ENCODE measurements at regions not wholly inside any gene's neighbourhood (a gene's known extent, or its start where the extent isn't known, plus 50 kb on each side); places are given as distances from the start of the nearest gene placed in this dataset.
"Not testable (repeated sequence)": the region's sequence is repeated elsewhere in the genome, so short reads cannot be mapped to it uniquely, and the experiment has no call there.

DNA sequence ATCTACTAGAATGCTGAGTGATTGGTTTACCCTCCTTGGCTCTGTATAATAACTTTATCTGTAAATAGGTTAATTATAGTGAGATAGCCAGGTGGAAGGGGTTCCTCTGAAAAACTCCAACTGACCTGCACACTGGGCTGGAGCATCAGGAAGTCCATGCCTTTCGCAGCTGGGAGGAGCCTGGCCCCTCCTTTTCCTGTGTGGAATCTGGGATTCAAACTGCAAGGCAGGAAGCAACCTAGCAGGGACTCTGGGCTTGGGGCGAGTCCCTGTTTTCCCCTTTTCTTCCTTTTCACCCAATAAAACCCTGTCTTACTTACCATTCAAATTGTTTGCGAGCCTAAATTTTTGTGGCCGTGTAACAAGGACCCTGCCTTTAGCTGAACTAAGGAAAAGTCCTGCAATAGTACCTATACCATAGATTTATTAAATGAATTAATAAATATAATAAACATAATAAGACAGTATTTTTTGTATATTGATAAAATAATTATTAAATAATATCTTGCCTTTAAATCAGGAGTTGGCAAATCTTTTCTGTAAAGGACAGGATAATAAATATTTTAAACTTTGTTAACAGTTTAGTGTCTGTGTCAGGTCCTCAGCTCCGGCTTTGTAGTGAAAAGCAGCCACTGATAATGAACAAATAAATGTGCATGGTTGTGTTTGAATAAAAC lies 406.2 kb upstream of the MMS22L start:
- no peak for DNase-seq

DNA sequence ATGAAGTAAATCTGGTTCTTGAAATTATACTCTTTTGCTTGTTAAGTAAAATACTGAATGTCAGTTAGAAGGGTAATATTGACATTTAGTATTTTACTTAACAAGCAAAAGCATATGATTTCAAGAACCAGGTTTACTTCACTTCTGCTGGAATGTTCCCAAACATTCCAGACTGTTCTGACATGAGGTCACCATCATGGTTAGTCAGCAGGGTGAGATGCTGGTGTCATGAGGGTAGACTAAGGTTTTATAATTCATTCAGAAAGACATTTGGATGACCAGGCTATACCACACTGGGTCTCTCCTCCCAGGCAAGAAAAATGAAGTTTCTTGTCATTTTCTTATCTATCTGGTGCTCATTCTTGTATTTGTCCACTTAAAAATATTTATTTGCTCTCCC lies 414.4 kb upstream of the MMS22L start:
- DNase-seq = no peak

DNA sequence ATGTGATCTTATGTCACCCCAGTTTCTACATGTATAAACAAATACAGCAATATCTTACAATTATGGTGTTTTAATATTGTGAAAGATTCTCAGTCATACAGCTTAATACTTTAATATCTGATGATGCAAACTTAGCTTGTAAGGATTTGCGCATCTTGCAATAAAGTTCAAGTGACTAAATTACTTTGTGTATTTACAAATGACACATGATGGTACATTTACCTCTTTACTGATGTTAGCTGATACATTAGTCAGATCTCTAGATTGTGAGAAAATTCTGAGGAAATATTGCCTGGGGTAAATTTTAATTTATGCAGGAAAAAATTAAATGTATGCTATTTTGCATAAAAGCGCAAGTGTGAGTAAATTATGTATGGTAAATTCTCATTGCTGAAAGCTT lies 418.8 kb upstream of the MMS22L start:
- DNase-seq = no peak

DNA sequence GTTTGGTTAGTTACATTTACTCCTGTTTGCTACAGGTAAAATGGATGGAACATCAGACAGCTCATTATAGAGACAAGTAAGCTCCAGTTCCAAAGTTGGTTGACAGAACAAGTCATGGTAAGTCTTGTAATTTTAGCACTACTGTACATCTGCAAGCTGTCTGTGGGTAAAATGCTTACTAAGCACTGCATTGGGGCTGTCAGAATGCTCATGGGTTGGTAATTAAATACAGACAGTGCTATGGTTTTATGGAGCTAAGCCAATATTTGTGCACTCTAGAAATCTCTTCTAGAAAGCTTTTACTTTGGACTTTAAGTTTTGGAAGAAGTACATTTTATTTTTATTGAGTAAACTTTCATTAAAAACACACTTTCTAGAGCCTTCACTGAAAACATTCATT lies 419.2 kb upstream of the MMS22L start:
- no peak for DNase-seq

DNA sequence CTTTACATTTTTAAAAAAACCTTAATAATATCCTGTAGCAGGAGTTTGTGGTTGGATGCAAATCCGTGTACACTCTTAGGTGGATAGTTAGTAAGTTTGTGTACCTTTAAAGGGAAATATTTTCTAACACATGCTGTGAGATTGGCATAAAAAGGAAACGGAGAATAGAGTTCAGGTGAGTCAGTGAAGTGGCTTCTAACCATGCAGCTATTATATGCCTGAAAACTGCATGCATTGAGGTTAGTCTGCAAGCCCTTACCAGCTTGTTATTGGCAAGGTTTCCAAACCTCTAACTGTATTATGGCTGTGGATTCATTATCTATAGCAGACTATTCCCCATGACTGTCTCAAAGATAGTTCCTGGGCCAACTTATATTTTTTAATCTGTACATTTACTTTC lies 420.6 kb upstream of the MMS22L start:
- DNase-seq = no peak

DNA sequence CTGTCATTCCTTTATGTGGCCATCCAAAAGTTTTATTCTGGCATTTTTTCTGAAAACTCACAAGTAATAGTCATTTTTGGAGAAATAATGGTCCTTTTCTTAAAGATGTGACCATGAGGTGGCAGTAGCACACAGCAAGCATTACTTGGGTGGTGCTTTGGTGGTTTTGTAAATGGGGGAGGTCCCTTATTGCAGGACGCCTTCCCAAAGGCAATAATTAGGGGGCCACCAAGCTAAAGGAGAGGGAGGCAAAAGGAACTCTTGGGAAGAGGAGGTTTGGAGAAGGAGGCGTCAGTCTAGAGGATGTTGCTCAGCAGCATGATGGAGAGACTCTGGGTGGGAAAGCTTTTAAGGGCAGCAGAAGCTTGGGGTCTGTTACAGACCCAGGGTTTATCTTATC lies 422.6 kb upstream of the MMS22L start:
- DNase-seq = no peak

DNA sequence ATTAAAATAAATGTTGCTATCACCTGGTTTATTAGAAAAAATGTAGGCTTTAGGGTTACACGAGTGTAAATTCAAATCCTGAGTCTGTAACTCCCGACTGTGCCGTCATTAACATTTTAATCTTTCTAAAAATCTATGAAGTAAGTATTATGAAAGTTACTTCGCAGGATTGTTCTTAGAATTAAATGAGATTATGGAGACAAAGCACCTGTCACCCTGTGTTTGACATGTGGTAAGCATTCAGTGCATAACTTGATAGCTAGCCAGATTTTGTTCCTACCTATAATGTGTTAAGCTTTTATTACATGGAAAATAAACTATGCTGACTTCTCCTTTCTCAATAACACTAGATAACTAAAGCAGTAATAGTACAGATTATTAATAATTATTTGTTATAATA lies 429.7 kb upstream of the MMS22L start:
- no peak for DNase-seq

DNA sequence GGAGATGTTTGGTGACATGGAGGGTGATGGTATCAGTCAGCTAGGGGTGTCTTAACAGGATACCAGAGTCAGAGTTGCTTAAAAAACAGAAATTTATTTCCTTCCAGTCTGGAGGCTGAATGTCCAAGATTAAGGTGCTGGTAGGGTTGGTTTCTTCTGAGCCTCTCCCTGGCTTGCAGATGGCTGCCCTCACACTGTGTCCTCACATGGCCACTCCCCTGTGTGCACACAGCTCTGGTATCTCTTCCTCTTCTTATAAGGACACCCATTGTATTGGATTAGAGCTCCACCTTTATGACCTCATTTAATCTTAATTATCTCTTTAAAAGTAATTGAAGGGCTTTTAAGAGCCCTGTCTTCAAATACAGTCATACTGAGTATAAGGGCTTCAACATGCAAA lies 431.8 kb upstream of the MMS22L start:
- no peak for DNase-seq

DNA sequence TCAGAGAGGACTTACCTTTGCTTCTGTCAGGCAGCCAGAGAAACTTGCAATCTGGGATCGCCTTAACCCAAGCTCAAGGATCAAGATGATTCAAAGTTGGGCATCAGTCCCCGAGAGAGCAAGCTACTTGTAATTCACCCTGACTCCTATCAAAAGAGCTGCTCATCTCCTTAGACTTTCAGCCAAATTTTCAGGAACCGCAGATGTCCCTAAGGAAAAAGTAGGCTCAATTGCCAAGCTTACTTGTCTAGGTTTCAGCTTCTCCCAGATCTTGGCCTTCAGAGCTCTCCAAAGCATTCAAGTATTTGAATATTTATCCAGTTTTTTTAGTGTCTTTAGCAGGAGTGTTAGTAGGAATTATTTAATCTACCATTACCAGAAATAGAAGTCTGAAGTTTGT lies 434.1 kb upstream of the MMS22L start:
- DNase-seq = no peak

DNA sequence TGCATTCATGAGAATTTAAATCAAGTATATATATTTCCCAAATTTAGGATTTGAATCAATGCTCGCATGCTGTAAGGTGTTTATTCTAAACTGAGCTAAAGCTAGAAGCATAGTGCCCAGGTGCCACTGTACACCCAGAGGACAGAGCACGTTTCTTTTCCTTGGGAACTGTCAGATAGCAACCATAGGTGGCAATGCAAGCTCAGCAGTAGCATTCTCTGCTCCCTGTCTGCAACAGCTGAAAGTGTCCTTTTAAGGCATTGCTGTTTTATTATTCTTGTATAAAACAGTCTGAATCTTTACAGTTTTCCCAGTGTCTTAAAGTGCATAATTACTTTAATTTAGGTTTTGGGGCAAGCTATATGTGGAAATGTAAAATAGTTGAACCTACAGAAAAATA lies 443.4 kb upstream of the MMS22L start:
- DNase-seq = no peak

DNA sequence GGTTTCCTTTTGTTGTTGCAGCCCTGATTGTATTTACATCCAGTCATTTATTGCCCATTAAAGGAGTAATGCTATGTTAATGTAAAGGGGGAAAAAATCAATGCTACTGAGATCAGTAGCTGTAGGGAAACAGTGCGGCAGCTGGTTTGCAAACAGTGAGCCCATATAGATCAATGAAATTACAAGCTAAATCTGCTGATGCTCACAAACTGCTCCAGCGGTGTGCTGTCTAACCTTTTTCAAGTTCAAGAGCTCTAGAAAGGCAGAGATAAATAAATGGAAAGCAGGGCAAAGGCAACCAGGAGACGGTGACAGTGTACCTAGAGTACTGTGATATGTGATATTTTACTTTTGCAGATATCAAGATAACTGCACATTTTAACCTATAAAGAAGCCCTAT lies 449.0 kb upstream of the MMS22L start:
- no peak for DNase-seq

DNA sequence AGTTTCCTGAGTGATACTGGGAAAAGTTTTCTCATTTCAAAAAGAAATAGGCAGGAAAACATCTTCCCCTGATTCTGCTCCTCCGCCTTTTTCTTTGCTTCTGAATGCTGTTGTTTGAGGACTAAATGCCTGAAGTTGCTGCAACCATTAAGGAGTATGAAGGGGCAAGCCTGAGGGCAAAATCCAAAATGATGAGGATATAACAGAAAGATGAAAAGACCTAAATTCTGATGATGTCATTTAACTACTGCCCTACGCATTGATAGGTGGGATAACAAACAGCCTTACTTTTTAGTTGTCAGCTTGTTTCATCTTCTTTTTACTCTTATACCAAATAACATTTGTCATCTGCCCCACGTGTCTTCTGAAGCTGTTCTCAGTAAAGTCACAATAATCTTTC lies 474.6 kb upstream of the MMS22L start:
- no peak for DNase-seq

DNA sequence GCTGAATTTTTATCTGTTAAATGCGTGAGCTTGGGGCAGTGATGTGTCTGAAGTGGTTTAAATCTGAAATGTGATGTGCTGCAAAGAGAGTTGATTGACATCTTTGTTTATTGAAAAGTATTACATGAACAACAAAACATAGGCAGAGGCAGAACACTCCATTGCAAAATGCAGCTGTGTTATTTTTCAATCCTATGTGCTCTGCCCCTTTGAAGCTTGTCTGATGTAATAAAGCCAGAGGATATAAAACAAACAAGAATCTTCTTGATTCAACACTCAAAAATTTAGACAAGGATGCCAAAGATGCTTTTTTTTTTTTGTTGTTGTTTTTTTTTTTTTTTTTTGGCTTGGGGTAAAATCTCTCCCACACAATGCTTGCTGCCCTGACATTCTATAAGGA lies 482.4 kb upstream of the MMS22L start:
- DNase-seq = no peak

DNA sequence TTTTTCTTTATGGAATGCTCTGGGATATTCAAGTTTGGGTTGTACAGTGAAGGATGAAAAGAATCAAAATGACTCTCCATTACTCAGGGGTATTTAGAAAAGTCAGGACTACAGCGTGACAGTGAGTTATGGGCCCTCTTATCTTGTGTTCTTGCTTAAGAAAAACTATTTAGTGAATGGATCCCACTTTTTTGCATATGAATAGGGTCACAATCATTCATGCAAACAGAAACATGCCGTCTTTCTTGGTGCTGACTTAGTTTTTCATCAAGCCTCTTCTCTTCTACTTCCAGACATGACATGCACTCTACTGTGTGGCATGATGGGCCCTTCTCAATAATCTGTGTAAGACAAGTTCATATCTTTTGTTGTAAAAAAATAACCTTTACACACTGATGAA lies 488.4 kb upstream of the MMS22L start:
- no peak for DNase-seq

DNA sequence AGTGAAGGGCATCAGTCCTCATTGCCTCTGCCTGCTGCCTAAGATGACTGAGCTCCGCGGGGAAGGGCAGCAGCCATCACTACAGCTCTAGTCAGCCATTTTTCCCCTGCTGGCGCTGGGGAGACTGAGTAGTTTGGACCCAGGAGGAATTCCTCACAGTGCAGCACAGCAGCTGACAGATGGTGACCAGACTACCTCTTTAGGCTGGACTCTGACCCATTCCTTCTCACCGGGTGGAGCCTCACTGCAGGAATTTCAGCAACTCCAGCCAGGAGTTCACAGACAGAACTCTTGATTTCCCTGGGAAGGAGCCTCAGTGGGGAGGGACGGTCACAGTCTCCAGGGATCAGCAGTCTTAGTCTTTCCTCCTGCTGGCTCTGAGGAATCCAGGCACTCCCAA lies 492.0 kb upstream of the MMS22L start:
- no peak for DNase-seq

DNA sequence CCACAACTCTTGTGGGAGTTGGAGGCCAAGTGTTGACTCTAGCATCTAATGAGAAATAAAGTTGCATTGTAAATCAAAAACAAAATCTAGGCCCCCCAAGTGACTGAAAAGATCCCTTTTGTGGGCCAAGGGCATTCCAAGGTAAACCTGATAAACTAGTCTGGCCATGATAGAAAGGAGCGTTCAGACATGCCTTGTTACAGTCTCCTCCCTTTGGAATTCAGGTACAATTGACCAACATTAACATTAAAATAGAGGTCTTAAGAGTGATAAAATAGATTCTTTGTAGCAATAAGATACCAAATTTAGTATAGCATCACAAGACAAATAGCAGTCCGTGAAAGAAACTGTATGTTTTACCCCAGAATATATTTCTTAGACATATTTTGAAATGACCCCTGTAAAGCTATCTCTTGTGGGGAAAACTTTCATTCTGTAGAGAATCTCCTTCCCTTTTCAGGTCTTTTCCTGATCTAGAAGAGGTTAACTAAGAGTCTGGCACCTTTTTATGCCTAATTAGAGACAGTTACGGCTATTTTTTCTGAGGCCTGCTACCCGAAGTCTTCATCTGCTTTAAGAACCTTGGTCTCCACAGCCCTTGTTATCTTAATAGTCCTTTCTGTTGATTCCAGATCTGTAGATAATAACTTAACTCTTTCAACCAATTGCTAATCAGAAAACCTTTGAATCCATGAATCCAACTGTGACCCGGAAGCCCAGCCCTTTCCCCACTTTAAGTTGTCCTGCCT lies 495.4 kb upstream of the MMS22L start:
- no peak for DNase-seq

DNA sequence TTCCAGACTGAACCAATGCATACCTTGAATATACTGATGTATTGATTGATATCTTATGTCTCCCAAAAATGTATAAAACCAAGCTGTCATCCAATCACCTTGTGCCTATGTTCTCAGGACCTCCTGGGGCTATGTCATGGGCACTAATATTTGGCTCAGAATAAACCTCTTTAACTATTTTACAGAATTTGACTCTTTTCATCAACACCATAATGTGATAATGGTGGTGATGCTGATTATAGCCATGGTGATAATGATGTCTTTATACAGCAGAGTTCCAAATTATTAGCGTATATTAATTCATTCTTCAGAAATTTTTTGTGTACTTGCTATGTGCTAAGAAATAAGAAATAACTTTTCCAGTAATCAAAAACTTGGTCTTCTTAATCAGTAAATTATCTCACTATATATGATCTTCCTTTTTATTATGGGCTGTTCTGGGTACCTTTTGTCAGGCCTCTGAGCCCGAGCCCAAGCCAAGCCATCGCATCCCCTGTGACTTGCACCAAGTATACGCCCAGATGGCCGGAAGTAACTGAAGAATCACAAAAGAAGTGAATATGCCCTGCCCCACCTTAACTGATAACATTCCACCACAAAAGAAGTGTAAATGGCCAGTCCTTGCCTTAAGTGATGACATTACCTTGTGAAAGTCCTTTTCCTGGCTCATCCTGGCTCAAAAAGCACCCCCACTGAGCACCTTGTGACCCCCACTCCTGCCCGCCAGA lies 496.2 kb upstream of the MMS22L start:
- DNase-seq = not testable (repeated sequence)

DNA sequence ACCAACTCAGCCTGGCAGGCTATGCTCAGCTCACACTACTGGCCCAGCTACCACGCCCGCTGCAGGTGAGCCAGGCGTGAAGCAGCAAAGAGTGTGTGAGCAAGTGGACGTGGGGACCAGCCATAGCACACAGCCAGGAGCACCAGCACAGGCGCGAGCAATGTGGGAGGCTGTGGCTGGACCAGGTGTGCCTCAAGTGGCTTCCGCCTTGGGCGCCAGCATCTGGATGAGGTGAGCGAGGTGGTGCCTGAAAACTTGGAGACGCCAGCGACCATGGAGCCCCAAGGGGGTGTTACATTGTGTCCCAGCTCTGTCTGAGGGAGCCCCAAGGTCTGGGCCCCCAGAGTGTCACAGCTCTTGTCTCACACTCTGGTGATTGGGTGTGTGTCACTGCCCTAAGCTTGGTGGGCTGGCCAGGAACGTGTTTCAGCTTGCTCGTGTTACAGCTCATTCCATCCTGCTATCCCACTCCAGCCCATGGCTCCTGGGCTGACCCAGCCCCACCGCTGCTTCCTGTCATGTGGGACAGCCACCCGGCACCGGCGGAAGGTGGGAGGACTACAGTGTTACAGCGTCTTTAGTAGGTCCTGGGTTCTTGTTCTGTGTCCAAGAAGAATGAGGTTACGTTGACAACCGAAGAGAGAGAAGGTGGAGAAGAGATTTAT lies 508.0 kb upstream of the MMS22L start:
- DNase-seq = no peak

DNA sequence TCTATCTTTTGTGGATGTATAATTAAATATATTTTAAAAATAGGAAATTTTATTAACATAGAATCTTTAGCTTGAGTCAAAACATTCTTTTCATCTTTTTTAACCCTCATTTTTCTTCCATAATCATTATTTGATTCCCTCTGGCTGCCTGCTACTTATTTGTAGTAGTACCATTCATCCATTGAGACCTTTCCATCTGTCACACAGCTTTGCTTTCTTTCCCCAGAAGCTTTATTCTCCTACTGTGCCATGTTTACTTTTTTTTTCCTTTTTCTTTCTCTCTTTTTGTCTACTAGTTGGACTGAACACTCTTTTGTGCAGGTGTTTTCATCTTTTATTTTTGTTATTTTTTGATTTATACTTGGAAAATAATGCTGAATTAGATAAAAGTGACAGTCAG lies 522.6 kb upstream of the MMS22L start:
- no peak for DNase-seq

DNA sequence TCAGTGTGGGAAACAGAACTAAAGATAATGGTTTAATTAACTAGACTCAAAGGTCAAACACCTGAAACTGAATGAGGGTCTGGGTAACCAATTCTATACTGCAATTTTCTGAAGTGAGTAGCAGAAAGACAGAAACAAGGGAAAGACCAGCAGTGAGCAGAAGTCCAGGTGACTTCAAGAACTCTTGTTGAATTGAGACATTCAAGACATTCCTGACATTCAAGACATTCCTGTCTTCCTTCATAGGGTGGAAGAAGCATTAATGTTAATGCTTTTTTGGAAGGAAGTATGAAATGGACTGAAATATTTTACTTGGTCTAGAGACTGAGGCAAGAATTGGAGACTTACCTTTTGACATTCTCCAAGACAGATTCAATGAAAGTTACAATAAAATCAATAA lies 529.9 kb upstream of the MMS22L start:
- no peak for DNase-seq

DNA sequence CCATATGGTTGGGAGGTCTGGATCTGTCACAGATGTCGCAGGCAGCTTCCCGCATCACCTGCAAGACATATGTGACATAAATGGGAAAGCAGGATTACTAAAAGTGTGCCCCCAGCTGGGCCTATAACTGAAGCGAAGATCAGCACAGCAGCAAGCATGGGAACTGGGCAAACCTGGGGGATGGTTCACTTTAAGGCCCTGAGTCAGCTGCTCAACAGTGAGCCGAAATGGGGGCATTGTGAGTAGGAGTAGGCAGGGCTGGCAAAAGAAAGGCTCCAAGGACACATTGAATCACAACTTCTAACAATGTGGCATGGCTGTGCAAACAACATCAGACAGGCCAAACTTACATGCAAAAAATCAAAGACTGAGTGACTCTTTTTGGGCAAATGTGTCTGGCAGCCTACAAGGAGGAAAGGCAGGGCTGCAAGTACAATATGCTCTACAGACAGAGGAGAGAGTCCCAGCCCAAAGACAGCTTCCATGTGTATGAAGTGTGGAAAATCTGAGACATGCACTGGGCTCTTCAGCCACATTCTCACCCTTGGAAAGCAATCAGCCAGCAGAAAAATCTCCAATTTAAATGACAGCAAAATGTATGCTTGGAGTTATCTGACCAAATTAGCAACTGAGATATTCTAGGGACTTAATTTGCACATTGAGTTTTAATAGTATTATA lies 531.0 kb upstream of the MMS22L start:
- no peak for DNase-seq

DNA sequence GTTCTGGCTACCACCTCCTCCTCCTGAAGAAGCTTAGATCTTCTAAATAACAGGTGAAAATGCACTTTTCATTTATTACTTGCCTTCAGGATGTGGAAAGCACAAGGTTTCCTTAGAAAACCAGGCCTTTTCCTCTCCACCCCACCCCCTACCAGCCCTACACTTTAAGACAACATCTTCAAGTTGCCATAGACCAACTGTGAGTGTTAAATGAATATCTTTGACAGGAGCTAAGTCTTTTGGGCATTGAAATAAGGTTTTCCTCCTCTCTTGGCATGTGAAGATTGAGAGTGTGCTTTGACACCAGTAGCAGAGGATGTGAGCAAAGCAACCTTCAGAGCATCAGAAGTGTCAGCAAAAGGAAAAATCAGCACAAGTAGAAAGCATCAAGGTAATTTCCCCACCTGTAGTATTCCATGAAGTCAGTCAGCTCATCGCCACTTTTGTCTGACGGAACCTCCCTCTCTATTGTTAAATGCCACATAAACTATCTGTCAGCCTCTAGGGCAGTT lies 532.3 kb upstream of the MMS22L start:
- DNase-seq = no peak

DNA sequence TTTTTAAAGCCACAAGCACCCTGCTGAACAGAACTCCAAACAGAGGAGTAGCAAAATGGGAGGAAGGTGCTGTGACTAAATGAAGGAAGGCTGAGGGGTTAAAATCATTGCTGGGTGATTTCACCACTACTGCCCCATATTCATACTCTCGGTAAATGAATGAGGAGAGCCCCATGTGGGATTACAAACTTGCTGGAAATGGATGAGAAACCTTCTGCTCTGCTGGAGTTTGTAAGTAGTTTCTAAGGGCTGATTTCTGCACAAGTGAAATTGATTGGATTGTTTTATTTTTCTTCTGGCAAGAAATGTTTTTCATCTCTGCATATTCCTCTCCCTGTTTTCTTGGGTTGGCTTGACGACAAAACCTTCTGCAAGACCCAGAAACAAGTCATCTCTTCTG lies 533.5 kb upstream of the MMS22L start:
- no peak for DNase-seq
